ENCODE measurements at regions not wholly inside any gene's neighbourhood (a gene's known extent, or its start where the extent isn't known, plus 50 kb on each side); places are given as distances from the start of the nearest gene placed in this dataset.

- TF ChIP-seq CTCF (IDR thresholded peaks at IDR 0.05): no peak
- TF ChIP-seq EP300 (IDR thresholded peaks at IDR 0.05): no peak
Measured at GRCh38 chr1:96482616-96483015, 239.0 kb upstream of the PTBP2 start.

All from sigmoid colon (tissue), 4 donors.